Uterus (tissue), 2 donors: ENCODE measurements at regions not wholly inside any gene's neighbourhood (a gene's known extent, or its start where the extent isn't known, plus 50 kb on each side); places are given as distances from the start of the nearest gene placed in this dataset.
A peak's percentile ranks its signal among the peaks of the same experiment; 100 is the strongest.

Source experiments
- CTCF ChIP-seq, 4 experiments: fragments of 200-600 bp in 2 of 4; fragments of 450-650 bp in 2 of 4; sonication (generic) in 2 of 4; IDR thresholded peaks; one replicate each; pipeline ENCODE4 v1.5.1; 2016 to 2019; ENCODE audit warnings: antibody characterized with exemption in 4 of 4, mild to moderate bottlenecking in 2 of 4, moderate library complexity in 1 of 4
- POLR2A ChIP-seq, 2 donors: fragments of 450-650 bp; IDR thresholded peaks; one replicate each; pipeline ENCODE4 v1.6.1; 2016; ENCODE audit warnings: antibody characterized with exemption in 2 of 2, mild to moderate bottlenecking in 1 of 2, moderate library complexity in 1 of 2

DNA sequence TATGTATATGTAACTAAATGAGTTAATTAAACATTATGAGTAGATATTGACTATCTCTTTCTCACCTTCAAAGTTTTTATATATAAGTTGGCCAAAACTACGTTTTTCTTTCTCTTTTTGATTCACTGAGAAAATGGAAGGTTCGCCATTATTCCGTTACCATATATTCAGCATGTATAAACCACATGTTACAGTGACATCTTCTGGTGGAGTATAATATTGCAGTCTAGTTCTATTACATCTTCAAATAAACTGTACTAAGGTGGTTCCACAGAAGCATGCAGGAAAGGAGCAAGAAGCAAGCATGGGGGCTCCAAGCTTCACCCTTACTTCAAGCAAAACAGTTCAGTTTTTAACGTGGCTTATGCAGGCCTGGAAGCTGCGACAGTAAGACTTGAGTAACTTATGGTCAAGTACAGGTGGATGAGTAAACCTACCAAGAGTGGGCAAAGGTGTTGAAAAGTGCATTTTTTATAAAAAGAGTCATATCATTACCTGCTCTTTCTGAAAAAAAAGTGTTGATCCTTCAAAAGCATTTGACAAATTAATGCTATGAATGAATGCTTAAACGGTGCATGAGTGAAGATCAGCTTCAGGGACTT is 129.8 kb upstream of the RAB6C start:
- TF ChIP-seq POLR2A (IDR thresholded peaks at IDR 0.05), result no peak
- TF ChIP-seq CTCF (IDR thresholded peaks at IDR 0.05), result peak; percentile 42 to 52 (median 48)
